ENCODE measurements at regions not wholly inside any gene's neighbourhood (a gene's known extent, or its start where the extent isn't known, plus 50 kb on each side); places are given as distances from the start of the nearest gene placed in this dataset.

- H3K27me3 Mint-ChIP-seq = no peaks in the 10 kb centered on the region
- DNase-seq = no peak
- H3K36me3 Mint-ChIP-seq (ENCODE audit: low read depth) = no peaks in the 10 kb centered on the region
- POLR2A ChIA-PET = no interaction called here
- intact Hi-C loops (cut with micrococcal nuclease) = no loop called here
- ATAC-seq = no peak
- H3K4me3 Mint-ChIP-seq = no peak overlapping the region
- CTCF ChIA-PET = no interaction called here
- TF ChIP-seq CTCF (IDR thresholded peaks at IDR 0.05) = no peak
- no peaks in the 10 kb centered on the region for H3K4me1 Mint-ChIP-seq (ENCODE audit: low read depth)
- no peaks in the 10 kb centered on the region for H3K9me3 Mint-ChIP-seq
- no peak overlapping the region for H3K27ac Mint-ChIP-seq
Observed at GRCh38 chr1:208825300-208825699, 581.1 kb upstream of the PLXNA2 start.

GRCh38 chr1:208829595-208829994 is 585.4 kb upstream of the PLXNA2 start:
- H3K36me3 Mint-ChIP-seq (ENCODE audit: low read depth) = no peaks in the 10 kb centered on the region
- no peak for ATAC-seq
- no peak for TF ChIP-seq CTCF (IDR thresholded peaks at IDR 0.05)
- H3K4me3 Mint-ChIP-seq = no peak overlapping the region
- POLR2A ChIA-PET = no interaction called here
- no peak overlapping the region for H3K27ac Mint-ChIP-seq
- H3K9me3 Mint-ChIP-seq = no peaks in the 10 kb centered on the region
- H3K4me1 Mint-ChIP-seq (ENCODE audit: low read depth) = no peaks in the 10 kb centered on the region
- peaks cover 2% of the 10 kb centered on the region for H3K27me3 Mint-ChIP-seq
- intact Hi-C loops (cut with micrococcal nuclease) = no loop called here
- DNase-seq = no peak
- CTCF ChIA-PET = no interaction called here

- ATAC-seq (no peak), DNase-seq (no peak)
- H3K36me3 Mint-ChIP-seq (ENCODE audit: low read depth) = no peaks in the 10 kb centered on the region
- no peak for TF ChIP-seq CTCF (IDR thresholded peaks at IDR 0.05)
- H3K27me3 Mint-ChIP-seq = peaks cover 2% of the 10 kb centered on the region
- no peaks in the 10 kb centered on the region for H3K9me3 Mint-ChIP-seq
- no peak overlapping the region for H3K27ac Mint-ChIP-seq
- ChIA-PET POLR2A (no interaction called here), CTCF (no interaction called here)
- H3K4me1 Mint-ChIP-seq (ENCODE audit: low read depth) = no peaks in the 10 kb centered on the region
- intact Hi-C loops (cut with micrococcal nuclease) = no loop called here
- H3K4me3 Mint-ChIP-seq = no peak overlapping the region
Observed at GRCh38 chr1:208834381-208835096, 590.4 kb upstream of the PLXNA2 start.

GRCh38 chr1:208835097-208835463 is 590.9 kb upstream of the PLXNA2 start:
- no peak for TF ChIP-seq CTCF (IDR thresholded peaks at IDR 0.05)
- intact Hi-C loops (cut with micrococcal nuclease) = no loop called here
- H3K27me3 Mint-ChIP-seq = peaks cover 2% of the 10 kb centered on the region
- ChIA-PET CTCF (no interaction called here), POLR2A (no interaction called here)
- no peak overlapping the region for H3K27ac Mint-ChIP-seq
- H3K4me3 Mint-ChIP-seq = no peak overlapping the region
- DNase-seq (no peak), ATAC-seq (no peak)
- no peaks in the 10 kb centered on the region for H3K36me3 Mint-ChIP-seq (ENCODE audit: low read depth)
- no peaks in the 10 kb centered on the region for H3K9me3 Mint-ChIP-seq
- no peaks in the 10 kb centered on the region for H3K4me1 Mint-ChIP-seq (ENCODE audit: low read depth)

GRCh38 chr1:208835781-208836180 is 591.6 kb upstream of the PLXNA2 start:
- ChIA-PET POLR2A (no interaction called here), CTCF (no interaction called here)
- TF ChIP-seq CTCF (IDR thresholded peaks at IDR 0.05) = no peak
- peaks cover 3% of the 10 kb centered on the region for H3K27me3 Mint-ChIP-seq
- ATAC-seq (no peak), DNase-seq (no peak)
- no peaks in the 10 kb centered on the region for H3K9me3 Mint-ChIP-seq
- H3K4me1 Mint-ChIP-seq (ENCODE audit: low read depth) = no peaks in the 10 kb centered on the region
- no peak overlapping the region for H3K4me3 Mint-ChIP-seq
- intact Hi-C loops (cut with micrococcal nuclease) = no loop called here
- no peaks in the 10 kb centered on the region for H3K36me3 Mint-ChIP-seq (ENCODE audit: low read depth)
- H3K27ac Mint-ChIP-seq = no peak overlapping the region
